GM21786 (cell line): ENCODE measurements at regions not wholly inside any gene's neighbourhood (a gene's known extent, or its start where the extent isn't known, plus 50 kb on each side); places are given as distances from the start of the nearest gene placed in this dataset.

ENCODE experiments used
- ATAC-seq: cut with Tn5 transposase; IDR thresholded peaks from one replicate; pipeline ENCODE4 v1.9.1; 2021; ENCODE audit not compliant: unreplicated experiment

DNA sequence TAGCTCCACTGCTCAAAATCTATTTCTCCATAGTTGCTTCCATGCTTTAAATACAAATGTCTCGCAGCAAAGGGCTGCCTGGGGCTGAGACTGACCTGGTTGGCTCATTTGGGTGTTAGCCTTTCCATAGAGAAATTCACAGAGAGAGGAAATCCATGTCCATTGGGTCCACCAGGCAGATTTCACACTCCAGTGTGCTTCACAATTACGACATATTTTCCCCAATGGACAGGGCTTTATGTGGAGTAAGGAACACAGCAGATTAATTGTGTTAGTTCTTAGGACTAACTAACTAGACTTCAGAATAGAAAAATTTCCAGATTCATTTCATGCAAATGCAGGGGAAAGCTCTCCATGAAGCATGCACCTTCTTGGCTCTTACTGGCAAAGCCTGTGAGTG lies 180.7 kb downstream of the FBXO15 start:
- ATAC-seq: no peak

- ATAC-seq: no peak
Observed at GRCh38 chr18:73962256-73962655, 185.4 kb downstream of the FBXO15 start.

- ATAC-seq: no peak
Observed at GRCh38 chr18:73961804-73962203, 185.8 kb downstream of the FBXO15 start.

DNA sequence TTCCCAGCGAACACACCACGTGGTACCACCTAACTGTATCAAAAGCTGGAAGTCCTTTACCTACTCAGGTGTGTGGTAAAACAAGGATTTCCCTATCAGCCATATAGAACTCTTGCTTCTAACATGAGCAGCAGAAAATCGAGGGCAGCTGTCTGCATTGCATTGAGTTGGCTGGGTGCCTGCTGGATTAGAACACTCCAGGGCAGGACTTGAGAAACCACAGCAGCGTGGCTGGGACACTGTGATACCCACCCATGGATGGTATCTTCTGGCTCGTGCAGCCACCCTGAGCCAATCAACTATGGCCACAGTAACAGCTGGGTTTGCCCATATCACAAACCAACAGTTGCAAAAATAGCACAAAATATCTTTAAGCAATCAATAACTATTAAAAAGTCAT lies 188.3 kb downstream of the FBXO15 start:
- ATAC-seq: no peak

DNA sequence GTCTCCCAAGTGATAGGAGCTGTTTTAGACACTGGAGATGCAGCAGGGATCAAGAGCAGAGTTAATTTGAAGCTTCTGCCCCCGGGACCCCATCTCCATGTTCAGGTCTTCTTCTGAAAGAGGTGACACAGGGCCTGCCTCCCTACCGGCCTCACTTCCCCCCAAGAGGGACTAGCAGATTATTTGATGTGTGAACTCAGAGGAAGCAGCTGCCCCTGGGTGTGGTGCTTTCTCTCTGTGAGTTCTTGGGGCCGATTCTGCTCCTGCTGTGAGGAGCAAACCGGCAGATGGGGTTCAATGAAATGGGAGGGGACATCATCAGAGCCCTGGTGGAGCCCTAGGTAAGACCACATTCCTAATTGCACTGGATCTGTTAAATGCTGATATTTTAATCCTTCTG lies 193.4 kb downstream of the FBXO15 start:
- no peak for ATAC-seq

GRCh38 chr18:73952296-73952946 lies 195.2 kb downstream of the FBXO15 start:
- ATAC-seq: no peak

- no peak for ATAC-seq
Observed at GRCh38 chr18:73950116-73950700, 197.4 kb downstream of the FBXO15 start.

GRCh38 chr18:73948497-73948896 lies 199.1 kb downstream of the FBXO15 start:
- no peak for ATAC-seq

- no peak for ATAC-seq
Observed at GRCh38 chr18:73948084-73948483, 199.6 kb downstream of the FBXO15 start.

GRCh38 chr18:73947180-73947921 lies 200.3 kb downstream of the FBXO15 start:
- no peak for ATAC-seq

- ATAC-seq: no peak
Observed at GRCh38 chr18:73945130-73945792, 202.4 kb downstream of the FBXO15 start.

DNA sequence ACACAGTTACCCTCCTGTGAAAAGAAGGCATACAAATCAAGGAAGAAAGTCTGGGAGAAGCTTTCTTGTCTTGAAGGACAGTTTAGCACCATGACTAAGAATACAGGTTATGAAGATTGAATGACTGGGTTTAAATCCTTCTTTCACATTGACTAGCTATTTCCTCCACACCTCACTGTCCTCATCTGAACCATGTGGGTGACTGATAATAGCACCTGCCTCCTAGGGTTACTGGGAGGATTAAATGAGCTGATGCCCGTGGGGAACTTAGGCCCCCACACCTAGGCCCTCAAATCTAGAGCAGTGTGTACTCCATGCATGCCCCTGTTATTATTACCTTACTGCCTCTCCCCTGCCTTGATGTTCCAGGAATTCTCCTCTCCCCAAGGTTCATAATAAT lies 202.9 kb downstream of the FBXO15 start:
- no peak for ATAC-seq

- ATAC-seq: no peak
Observed at GRCh38 chr18:73943763-73944162, 203.9 kb downstream of the FBXO15 start.

GRCh38 chr18:73942956-73943355 lies 204.7 kb downstream of the FBXO15 start:
- ATAC-seq: no peak

DNA sequence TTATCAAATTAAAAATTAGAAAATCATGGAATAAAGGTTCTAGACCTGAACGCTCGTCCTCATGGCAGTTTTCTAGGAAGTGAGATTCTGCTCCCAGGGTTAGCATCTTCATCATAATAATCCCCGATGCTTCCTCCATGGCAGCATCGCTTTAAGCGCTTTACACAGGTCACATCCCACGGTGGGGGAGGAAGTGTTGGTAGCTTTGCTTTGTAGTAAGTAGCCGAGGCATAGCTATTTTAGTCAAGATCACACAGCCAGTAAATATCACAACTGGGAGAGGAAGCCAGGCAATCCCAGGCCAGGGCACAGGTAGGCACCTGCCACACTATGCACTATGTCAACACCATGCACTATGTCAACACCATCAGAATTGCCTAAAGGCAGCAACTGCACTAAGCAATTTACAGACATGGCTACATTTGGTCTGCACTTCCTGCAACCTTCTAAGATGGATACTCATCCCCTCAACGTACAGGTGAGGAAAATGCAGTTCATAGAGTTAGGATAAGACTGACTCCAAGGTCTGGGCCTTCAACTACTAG lies 205.5 kb downstream of the FBXO15 start:
- no peak for ATAC-seq

GRCh38 chr18:73940721-73941120 lies 206.9 kb downstream of the FBXO15 start:
- ATAC-seq: no peak

- no peak for ATAC-seq
Observed at GRCh38 chr18:73939391-73939790, 208.2 kb downstream of the FBXO15 start.

DNA sequence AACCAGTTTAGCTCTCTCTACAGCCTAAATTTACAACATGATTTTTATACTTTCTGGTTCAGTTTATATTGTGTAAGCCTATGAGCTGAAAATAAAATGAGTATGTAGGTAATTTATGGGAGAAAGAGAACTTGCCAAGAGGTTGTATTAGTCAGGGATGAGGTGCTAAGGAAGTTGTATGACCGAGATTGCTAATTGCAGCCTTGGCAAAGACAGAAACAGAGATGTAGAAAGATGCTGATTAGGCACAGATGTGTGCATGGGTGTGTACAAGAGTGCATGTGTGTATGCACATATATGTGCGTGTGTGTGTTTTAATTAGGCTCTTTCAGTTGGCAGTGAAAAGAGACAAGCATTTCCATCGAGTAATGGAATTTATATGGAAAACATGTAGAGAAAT lies 213.9 kb downstream of the FBXO15 start:
- ATAC-seq: no peak

DNA sequence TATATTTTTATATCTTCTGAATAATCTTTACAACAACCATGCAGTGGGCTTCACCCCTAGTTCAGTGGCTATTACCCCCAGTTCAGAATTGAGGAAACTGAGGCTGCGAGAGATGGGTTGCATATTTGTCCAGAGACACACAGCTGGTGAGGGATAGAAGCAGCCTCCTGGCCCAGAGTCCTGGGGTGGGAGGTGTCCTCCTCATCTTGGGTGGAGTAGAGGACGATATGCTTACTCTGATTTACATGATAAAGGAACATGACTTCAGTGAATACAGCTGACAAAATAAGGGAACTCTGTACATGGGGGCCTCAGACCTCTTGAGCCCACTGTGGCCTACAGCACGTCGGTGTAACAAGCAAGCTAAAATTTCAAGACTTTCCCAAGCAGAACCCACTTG lies 214.7 kb downstream of the FBXO15 start:
- no peak for ATAC-seq

DNA sequence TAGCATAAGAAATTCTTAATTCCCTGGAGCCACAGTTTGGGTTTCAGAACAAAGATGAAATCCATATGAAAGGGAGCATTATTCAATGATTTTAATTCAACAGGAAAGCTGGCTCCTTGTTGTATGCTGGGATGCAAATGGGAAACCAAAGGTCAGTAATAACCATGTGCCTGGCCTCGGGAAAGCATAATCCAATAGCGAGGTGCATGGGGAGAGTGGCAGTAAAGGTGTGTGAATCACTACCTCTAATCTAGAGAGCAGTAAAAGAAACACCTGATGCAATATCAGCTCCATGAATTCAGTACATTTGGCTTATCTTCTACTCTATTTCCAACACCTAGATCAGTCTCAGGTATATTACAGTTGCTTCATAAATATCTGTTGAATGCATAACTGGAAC lies 220.1 kb downstream of the FBXO15 start:
- no peak for ATAC-seq

DNA sequence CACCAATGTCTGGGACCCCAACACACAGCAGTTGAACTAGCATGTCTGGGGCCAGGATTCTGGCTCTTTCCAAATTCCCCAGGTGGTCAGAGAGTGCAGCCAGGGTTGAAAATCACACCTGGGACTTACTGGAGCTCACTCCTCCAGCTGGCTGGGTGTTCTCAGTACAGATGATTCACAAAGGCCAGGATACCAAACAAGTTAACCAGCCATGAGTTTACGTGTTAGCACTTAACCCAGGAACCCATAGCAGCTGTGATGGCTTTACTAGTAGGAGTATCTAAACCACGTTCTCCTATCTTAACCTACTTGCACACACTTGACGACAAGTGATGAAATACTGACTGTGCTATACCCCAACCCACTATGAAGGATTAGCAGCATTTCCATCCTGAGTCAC lies 222.8 kb downstream of the FBXO15 start:
- no peak for ATAC-seq

- ATAC-seq: no peak
Observed at GRCh38 chr18:73924307-73924706, 223.3 kb downstream of the FBXO15 start.
